NCI-H460 (cell line): ENCODE measurements at regions not wholly inside any gene's neighbourhood (a gene's known extent, or its start where the extent isn't known, plus 50 kb on each side); places are given as distances from the start of the nearest gene placed in this dataset.
"Not testable (repeated sequence)": the region's sequence is repeated elsewhere in the genome, so short reads cannot be mapped to it uniquely, and the experiment has no call there.

Experiments used
- DNase-seq: peaks from one replicate; pipeline ENCODE4 v3.0.0-alpha.2; 2016; ENCODE audit warnings: low read depth; ENCODE audit errors: extremely low read depth

GRCh38 chr6:85360794-85361642, 88.9 kb upstream of the NT5E start:
- peak; percentile 47 for DNase-seq

- no peak for DNase-seq
Measured at GRCh38 chr6:85357651-85358050, 92.2 kb upstream of the NT5E start.

GRCh38 chr6:85356743-85357142, 93.1 kb upstream of the NT5E start:
- not testable (repeated sequence) for DNase-seq

- no peak for DNase-seq
Measured at GRCh38 chr6:85355816-85356215, 94.1 kb upstream of the NT5E start.

GRCh38 chr6:85354761-85355618, 94.9 kb upstream of the NT5E start:
- peak; percentile 52 for DNase-seq

- DNase-seq, result no peak
Measured at GRCh38 chr6:85353012-85353411, 96.9 kb upstream of the NT5E start.

GRCh38 chr6:85348643-85349042, 101.2 kb upstream of the NT5E start:
- no peak for DNase-seq

GRCh38 chr6:85347812-85348211, 102.1 kb upstream of the NT5E start:
- no peak for DNase-seq

GRCh38 chr6:85346196-85346595, 103.7 kb upstream of the NT5E start:
- DNase-seq, result no peak

GRCh38 chr6:85344996-85345395, 104.9 kb upstream of the NT5E start:
- no peak for DNase-seq

- DNase-seq, result no peak
Measured at GRCh38 chr6:85343428-85343827, 106.5 kb upstream of the NT5E start.

GRCh38 chr6:85329196-85329595, 120.7 kb upstream of the NT5E start:
- no peak for DNase-seq

GRCh38 chr6:85325811-85326210, 124.1 kb upstream of the NT5E start:
- not testable (repeated sequence) for DNase-seq

- DNase-seq, result peak; percentile 71
Measured at GRCh38 chr6:85323435-85324040, 126.3 kb upstream of the NT5E start.

- DNase-seq, result no peak
Measured at GRCh38 chr6:85322446-85323105, 127.3 kb upstream of the NT5E start.

GRCh38 chr6:85321906-85322305, 128.0 kb upstream of the NT5E start:
- DNase-seq, result no peak

GRCh38 chr6:85314586-85314985, 135.3 kb upstream of the NT5E start:
- DNase-seq, result no peak

GRCh38 chr6:85300581-85300980, 149.3 kb upstream of the NT5E start:
- DNase-seq, result no peak

- no peak for DNase-seq
Measured at GRCh38 chr6:85298553-85298952, 151.3 kb upstream of the NT5E start.

- no peak for DNase-seq
Measured at GRCh38 chr6:85291326-85291725, 158.6 kb upstream of the NT5E start.

GRCh38 chr6:85287654-85288053, 162.2 kb upstream of the NT5E start:
- no peak for DNase-seq
